SU-DHL-6 (cell line): ENCODE measurements at regions not wholly inside any gene's neighbourhood (a gene's known extent, or its start where the extent isn't known, plus 50 kb on each side); places are given as distances from the start of the nearest gene placed in this dataset.

Experiments used
- CTCF ChIP-seq: fragments of 200-600 bp; sonication (generic); IDR thresholded peaks from one replicate; pipeline ENCODE4 v1.5.1; 2017; ENCODE audit warnings: antibody characterized with exemption, mild to moderate bottlenecking, low read length, moderate library complexity; ENCODE audit not compliant: insufficient read depth, poor library complexity, severe bottlenecking
- EZH2phosphoT487 ChIP-seq: fragments of 200-600 bp; sonication (generic), shearing (Covaris generic); conservative IDR thresholded peaks from 2 replicates; pipeline ENCODE4 v1.6.1; 2018; ENCODE audit warnings: mild to moderate bottlenecking, antibody characterized with exemption, low read length, moderate library complexity, mixed read lengths

- TF ChIP-seq CTCF (no peak), EZH2phosphoT487 (no peak)
Observed at GRCh38 chr6:14061643-14062042, 55.9 kb upstream of the CD83 start.
